HG03175 (cell line): ENCODE measurements at regions not wholly inside any gene's neighbourhood (a gene's known extent, or its start where the extent isn't known, plus 50 kb on each side); places are given as distances from the start of the nearest gene placed in this dataset.

ENCODE experiments used
- ATAC-seq: cut with Tn5 transposase; IDR thresholded peaks from one replicate; pipeline ENCODE4 v1.9.1; 2021; ENCODE audit warnings: mild to moderate bottlenecking, moderate library complexity; ENCODE audit not compliant: unreplicated experiment

DNA sequence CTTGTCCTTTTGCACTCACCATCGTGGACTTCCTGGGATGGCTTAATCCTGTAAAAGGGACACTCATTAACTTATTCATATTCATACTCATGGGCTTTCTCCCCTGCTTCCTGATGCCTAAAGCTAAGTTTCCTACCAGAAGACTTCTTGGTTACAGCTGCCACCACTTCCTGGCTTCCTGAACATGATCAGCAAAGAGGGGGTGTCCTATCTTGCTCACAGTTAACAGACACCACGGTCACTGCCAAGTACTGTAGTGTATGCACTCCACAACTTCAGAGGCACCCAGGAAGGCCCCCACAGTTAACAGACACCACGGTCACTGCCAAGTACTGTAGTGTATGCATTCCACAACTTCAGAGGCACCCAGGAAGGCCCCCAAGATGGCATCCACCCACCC, 177.8 kb downstream of the SIPA1L2 start:
- no peak for ATAC-seq

DNA sequence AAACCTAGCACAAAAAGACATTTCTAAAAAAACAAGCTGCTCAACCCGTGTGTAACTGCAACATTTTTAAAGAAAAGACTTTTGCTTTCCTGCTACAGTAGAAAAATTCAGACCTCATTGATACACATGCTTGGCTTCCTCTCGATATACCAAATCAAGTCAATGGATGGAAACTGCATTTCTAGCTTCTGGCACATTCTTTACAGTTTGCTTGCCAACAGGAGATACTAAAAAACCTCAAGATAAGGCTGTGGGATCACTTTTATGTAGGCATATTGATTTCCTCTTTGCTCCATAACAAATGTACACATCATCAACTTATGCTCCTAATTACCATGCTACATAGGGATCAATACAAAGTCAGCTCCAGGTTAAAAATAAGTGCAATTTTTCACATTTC, 178.4 kb downstream of the SIPA1L2 start:
- no peak for ATAC-seq

DNA sequence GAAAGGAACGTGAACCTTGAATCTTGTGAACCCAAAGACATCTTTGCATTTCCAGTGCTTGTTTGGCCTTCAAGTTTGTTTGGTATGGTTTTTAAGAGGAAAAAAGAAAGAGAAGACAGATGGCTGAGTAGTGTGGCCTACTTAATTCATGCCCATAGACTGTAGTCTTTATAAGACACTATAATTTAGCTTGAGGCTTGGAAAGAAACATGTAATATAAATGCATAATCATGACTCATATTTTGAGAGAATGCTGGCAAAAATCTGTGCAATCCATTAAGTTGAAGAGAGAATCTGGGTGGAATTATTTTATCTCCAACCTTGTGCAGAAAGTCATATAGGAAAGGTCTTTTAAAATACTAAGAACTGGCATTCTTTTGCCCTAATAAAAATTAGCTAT, 179.3 kb downstream of the SIPA1L2 start:
- ATAC-seq = no peak

DNA sequence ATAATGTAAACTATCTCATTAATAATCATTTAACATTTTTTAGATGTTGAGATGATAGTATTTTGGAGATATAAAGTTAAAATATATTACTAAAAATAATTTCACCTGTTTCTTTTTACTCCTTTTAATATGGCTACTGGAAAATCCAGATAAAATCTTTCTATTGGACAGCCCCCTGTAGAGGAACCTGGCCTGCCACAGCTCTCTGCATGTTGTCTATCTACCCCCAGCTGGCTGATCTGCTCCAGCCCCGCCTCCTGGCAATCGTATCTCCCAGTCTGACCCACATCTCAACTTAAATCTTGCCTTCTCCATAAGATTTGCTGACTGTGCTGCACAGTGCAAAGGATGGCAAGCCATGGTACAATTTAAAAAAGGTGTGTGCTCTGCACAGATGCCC, 182.8 kb downstream of the SIPA1L2 start:
- ATAC-seq = no peak

DNA sequence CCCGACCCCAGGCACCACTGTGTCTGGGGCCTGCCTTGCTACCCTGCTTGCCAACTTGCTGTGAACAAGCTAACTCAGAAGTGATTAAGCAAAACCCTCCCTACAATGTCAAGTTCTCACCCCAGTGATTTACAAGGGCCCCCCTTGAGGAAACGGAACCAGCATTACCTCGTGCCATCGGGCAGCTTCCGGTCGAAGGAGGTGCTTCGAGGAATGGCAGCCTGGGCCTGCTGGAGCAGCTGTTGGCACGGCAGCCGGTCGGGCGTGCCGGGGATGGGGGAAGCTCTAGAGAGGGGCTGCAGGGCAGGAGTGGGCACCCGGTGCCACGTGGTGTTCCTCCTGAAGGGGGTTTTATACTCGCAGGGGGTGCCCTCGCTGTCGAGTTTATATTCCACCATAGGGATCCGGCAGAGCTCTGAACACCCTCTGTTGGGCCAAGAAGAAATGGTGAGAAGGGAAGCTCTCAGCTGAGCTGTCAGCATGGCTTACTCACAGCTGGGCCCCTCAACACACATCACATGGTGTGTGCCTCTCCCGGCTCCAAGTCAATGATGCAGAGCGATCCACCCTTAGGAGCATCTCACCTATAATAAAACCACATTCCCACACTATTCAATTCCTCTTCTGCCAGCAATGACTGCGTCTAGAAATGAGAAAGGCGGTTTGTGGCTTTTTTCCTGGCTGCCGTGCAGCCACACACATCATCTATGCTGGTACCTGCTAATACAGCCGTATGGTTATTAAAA, 184.4 kb downstream of the SIPA1L2 start:
- ATAC-seq = no peak

DNA sequence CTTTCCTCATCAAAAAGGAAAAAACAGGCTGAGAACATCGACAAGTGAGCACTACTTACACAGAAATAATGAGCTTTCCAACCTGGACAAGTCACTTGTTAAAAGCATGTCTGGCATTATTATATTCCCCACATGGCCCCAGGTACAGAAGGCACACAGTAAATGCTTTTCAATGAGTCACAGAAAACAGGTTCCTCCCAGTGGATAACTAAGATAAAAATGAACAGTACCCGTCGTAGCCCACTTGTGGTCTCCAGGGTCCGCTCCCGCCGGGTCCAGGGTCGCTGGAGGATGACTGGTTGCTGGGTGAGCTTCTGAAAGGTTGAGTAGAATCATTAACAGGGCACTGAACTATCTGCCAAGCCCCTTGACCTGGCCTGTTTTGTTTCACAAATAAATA, 186.6 kb downstream of the SIPA1L2 start:
- no peak for ATAC-seq

DNA sequence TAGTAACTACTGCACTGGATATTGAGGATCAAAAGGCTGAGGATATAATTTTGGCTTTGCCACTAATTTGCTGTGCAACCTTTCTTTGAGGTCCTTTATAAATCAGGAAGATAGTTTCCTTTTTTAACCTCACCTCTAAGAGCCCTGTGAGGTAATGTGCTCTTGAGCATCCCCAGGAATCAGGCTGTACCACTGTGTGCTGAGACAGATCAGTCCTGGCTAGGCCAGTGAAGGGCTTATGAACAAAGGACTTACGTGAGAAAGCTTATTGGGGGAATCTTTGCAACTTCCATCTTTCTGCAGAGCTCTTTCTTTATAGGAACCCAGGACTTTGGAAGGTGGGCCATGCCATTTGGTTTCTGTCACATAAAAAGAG, 188.9 kb downstream of the SIPA1L2 start:
- ATAC-seq = no peak

DNA sequence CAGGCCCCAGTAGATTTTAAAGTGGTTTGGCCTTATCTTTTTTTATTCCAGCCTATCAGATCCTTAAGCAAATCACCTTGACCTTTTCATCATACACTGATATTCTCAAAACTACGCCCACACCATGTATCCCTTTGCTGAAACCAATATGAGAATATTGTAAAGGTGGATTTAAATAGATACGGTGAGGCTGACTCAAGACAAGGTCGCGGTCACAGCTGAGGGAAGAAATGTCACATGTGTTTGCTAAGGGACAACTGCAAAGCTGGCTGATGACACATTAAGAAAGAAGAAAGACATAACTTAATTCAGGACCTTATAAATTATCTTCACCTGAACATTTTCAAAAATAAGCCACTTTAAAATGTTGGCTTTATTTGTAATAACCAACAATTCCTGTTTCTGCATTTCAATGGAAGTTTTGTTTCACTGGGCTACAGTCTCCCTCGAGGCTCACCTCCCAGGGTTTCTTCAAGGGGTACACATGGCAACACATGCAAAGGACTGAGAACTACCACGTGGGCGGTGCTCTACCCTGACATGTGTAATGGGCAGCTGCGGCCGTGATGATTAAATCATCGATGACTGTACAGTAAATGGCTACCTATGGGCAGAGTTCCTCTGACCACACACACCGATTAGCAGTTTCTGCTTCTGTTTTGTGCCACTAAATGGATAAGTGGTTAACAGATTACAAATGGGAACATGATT, 189.5 kb downstream of the SIPA1L2 start:
- no peak for ATAC-seq

DNA sequence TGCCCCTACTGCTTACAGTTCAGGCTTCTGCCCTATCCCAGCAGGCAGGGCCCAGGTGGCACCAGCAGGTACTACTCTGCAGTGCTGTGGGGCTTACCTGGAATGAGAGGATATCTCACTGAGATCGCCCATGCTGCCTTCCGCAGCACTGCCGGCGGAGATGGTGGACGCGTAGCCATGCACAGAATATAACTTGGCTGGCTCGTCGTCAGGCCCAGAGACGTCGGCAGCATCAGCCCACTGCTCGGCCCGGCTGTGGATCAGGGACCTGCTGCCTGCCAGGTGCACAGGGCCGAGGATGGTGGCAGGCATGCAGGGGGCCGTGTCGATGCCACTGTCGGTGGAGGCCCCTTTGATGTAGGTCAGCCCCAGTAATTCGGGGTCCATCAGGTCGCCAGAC, 190.9 kb downstream of the SIPA1L2 start:
- ATAC-seq = no peak

DNA sequence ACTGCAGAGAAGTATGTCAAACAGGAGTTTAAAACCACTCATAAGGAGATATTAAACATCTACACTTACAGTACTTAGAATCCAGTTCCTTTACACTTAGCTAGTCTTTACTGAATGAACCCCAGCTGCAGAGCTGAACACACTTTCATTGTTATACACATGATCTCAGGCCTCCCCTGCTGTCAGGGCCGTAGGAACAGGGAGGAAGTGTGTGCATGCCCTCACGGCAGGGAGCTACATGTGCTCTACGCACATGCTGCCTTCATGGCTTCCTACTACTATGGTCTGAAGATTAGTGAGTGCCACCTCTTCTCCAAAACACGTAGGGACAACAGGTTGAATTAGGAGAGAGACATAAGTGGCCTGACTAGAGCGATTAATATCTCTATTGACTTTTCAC, 191.5 kb downstream of the SIPA1L2 start:
- ATAC-seq = no peak

DNA sequence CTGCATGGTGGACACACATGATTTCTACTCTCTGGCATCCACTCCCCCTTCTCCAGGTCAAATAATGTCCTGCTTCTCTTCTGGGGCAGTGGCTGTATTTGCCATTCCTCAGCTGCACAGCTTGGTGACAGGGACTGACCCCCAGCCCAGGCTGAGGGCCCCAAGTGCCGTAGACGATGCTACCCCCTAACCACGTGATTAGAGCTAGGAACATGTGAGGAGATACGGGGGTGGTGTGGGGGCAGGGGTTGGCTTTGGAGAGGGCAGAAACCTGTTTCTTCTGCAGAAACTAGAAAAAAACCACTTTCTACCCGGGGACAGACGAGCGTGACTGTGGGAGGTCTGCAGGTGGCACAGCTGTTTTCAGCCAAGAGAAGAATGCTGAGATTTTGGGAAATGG, 192.4 kb downstream of the SIPA1L2 start:
- no peak for ATAC-seq

DNA sequence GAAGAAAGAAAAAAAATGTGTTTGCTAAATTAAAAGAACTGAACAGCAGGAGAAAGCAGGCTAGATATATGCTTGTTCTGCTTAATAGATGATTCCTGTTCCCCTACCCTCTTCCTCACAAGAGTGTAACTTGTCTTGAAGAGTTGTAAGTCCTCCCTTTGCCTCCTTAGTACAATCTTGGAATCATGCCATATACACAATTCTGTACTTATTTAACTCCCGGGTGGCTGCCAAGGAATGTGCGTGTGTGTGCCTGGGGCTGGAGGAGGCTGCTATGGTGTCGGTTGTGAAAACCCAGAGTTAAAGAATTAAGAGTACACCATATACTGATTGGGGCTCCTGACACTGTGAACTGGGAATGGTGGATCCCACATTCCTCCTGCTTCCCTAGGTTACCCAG, 194.2 kb downstream of the SIPA1L2 start:
- no peak for ATAC-seq

DNA sequence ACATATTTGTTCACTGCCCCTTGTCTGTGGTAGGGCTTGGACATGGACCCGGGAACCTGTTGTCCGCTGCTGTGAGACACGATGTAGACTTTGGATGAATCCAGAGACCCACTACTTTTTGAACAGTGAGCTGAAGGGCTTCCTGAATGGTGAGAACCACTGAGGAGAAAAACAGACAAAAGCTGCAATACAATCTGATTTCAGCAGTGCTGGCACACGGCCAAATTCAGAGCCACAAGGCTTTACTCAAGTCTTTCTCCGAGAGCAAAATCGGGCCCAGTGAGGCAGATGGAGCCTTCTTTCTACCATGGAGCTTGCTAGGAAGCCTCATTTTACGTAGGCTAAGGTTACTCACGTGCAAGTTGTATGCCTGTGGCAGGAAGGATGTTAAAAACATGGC, 197.6 kb downstream of the SIPA1L2 start:
- no peak for ATAC-seq

DNA sequence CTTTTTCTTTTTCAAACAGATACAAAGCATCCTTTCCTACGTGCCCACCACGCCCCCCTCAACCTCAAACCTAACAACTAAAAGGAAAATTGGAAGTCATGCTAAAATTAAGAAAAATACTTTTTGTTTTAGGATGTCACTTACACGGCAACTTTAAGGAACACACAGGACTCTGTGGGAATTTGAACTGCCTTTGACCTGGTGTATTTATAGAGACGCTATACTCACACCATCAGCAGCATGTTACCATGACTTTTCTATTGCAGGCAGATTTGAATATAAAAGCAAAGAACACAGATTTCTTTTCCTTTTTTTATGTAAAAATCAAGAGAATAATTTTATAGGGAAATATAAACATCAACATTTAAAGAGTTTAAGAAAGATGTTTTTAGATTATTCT, 198.2 kb downstream of the SIPA1L2 start:
- ATAC-seq = no peak

DNA sequence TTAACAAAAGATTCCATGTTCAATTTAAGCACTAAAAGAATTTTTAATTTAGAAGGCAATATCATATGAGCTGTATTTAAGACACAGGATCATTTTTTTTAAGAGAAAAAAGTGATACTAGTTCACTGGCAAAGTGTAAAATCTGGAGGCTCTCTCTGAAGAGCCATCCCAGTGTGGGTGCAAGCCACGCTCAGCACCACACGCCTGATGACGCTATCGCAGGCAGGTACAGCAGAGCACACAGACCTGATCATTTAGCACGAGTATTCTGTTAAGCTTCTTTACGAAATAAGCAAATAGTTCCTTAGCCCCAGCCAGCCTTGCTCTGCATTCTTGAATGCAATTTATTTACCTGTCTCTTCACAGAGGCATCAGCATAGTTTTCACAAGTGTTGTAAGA, 198.6 kb downstream of the SIPA1L2 start:
- ATAC-seq = no peak

DNA sequence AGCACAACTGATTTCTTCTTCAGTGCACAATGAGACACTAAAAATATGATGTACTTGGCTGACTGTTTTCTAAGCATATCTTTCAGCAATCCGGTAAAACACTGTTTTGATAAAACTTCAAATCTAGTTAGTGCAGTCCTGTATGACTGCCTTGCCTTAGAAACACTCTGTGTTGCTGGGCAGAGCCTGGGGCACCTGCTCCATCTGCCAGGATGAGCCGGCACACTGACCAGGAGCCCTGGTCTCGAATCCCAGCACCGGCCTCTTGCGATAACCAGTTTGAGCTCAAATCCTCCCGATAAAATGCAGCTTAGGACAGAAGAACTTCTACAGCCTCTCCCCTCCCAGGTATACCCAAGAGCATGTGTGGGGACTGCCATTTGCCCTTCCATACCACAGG, 199.5 kb downstream of the SIPA1L2 start:
- ATAC-seq = no peak

DNA sequence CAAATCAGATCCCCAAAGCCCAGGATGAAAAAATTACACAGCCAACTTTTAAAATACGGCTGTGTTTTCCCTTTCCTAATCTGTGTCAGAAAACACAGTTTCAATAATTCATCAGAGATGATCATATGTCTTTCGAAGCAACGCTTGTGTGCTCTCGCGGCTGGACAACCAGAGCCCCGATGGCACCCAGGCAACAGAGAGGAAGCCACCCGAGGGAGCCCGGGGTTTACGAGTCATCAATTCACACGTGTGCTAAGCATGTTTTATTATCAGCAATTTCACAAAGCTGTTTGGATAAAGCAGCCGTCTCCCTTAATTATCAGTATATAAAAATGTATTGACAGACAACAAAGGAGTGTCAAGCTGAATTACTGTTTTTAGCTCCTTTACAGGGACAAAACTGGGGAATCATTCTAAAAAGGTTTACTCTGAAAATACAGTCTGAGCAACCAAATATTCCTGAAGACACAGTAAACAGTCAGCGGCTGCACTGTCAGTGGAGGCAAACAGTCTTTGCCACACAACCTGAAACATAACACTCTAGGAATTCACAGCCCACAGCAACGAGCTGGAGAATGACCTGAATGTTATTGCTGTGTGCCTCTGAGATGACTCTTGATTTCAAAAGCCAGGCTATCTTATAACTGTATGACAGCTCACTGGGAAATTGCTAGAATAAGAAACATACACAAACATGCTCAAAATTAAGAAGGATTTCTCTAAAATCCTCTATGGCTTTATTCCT, 201.0 kb downstream of the SIPA1L2 start:
- ATAC-seq = no peak

DNA sequence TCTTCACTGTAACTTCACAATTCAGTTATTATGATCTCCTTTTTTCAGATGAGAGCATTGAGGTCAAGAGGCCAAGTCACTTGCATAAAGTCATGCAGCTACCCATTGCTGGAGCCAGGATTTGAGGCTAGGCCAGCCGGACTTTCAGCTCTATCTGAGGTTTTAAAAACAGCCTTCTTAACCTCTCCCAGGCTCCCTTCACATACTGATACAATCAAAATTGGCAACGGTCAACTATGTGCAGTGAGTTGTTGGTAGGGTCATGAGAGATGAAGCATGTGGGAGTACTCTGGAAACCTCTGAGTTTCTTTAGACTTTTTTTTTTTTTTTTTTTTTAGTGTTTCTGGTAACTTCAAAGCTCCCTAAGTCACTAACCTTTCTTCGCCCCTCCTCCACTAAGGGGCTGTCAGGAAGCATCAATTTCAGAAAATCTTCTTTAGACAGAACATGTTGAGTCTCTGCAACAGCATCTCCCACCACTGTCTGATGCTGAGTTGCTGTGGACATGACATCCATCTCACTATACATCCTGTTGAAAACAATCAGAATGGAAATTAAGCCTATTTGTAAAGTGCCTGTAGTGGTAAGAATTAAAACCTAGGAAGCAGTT, 201.8 kb downstream of the SIPA1L2 start:
- ATAC-seq = no peak

DNA sequence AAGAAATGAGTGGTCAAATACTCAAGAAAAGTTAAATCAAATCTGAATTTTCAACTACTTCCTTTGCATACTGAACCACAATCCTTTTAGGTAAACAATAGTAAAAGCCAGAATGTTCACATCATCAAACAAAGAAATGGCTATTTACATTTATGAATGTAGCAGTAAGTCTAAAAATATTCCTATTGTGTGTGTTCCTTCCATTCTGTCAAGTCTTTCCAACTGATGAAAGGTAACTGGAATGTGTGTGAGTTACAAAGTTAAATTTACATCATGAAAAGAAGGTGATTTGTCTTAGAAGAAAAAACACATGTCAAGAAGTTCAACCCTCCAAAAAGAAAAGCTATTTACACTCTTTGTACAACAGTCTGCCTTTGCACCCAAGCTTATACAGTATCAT, 203.1 kb downstream of the SIPA1L2 start:
- no peak for ATAC-seq

DNA sequence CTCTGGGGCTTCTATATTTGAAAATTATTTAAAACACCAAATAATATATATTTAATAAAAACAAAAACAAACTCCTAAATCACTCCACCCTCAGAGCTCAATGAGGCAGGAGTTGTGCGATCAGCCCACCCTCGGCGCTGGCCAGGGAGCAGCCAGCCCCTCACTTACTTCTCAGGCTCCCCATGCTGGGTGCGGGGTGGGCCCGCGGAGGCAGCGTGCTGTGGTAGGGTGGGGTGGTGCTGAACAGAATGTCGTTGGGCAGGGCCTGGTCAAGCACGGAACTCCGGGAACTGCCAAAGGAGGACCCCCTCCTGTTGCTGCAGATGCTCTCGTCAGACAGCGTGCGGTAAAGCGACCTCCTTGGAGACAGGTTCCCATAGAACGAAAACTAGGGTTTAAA, 204.5 kb downstream of the SIPA1L2 start:
- ATAC-seq = no peak

DNA sequence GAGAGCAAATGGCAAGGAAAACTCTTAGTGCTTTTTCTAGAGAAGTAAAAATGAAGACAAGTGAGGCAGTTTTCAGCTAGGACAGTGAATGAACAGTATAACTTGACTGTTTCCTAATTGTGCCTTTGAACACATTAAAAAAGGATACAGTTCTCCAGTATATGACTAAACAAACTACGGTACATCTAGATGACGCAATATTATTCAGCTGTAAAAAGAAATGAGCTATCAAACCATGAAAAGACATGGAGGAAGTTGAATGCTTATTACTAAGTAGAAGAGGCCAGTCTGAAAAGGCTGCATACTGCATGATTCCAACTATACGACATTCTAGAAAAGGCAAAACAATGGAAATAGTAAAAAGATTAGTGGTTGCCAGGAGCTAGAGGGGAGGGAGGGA, 206.3 kb downstream of the SIPA1L2 start:
- ATAC-seq = no peak

DNA sequence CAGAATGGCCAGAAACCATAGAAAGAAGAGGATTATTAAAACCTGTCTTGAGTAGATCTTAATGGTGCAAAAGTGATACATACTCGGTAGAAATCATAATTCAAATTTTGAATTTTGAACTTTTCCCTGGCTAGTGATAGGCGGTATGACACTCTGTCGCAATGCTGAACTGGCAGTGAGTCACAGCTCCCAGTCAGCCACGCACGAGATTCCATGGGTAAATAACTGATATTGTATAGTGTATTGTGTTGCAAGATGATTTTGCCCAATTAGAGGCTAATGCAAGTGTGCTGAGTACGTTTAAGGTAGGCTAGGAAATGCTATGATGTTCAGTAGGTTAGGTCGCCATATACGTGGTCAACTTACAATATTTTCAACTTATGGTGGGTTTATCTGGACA, 207.0 kb downstream of the SIPA1L2 start:
- no peak for ATAC-seq
